ELF-1 (cell line): ENCODE measurements at regions not wholly inside any gene's neighbourhood (a gene's known extent, or its start where the extent isn't known, plus 50 kb on each side); places are given as distances from the start of the nearest gene placed in this dataset.
"Not testable (repeated sequence)": the region's sequence is repeated elsewhere in the genome, so short reads cannot be mapped to it uniquely, and the experiment has no call there.

Experiments used
- DNase-seq: peaks from one replicate; pipeline ENCODE4 v3.0.0-alpha.2; 2016; ENCODE audit warnings: low read depth, low spot score

- DNase-seq: no peak
These were observed 203.5 kb downstream of the DMRTA1 start for GRCh38 chr9:22650145-22650544.

DNA sequence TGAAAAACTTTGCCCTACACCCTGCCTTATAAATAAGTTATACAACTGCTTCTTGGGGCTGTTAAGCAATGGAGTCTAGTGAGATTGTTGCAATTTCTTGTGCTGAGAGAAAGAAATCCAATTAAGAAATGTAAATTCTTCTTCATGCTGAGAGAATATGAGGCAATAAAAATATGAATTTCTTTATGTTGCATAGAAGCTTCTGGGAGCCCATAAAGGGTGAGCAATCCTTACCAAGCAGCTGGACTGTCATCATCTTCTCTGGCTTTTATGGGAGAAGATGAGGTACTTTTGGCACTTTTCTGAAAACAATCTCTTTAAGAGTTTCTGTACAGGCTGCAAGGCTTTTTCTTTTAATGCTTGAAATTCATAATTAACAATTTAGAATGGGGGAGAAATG lies 204.3 kb downstream of the DMRTA1 start:
- no peak for DNase-seq

DNA sequence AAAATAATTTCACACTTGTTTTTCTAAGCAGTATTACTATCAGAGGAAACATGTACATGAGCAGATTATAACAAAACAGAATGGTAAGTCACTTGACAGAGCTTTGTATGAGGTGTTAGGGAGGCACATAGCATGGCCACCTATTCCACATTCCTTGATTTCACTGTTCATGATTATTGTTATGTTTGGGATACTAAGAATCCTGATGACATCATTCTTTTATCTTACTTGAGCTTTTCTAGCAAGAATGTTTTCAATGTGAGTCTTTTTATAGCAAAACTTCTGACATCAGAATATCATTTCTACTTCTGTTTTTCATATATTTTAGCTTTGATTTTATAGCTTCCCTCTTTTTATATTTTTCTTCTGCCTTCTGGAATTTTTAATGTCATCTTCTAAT lies 208.2 kb downstream of the DMRTA1 start:
- DNase-seq: no peak

DNA sequence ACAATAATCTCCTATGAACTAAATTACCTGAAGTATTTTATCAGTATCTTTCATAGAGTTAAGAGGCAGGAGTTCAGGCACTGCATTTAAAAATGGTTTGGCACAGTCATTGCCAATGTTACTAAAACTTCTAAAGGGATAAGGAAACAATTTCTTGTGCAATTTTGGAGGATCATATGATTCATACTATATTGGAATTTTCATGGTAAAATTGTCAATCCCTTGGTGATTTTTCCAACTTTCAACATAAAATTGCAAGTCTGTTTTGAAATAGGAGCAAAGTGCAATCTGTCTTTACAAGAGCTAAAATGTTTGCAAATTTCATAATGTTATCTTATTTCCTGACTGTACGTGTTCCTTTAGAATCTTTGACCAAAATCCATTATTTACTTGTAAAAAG lies 211.1 kb downstream of the DMRTA1 start:
- DNase-seq: no peak

- not testable (repeated sequence) for DNase-seq
These were observed 211.9 kb downstream of the DMRTA1 start for GRCh38 chr9:22658484-22658883.

- no peak for DNase-seq
These were observed 235.9 kb downstream of the DMRTA1 start for GRCh38 chr9:22682536-22682935.

GRCh38 chr9:22682961-22683699 lies 236.5 kb downstream of the DMRTA1 start:
- DNase-seq: no peak

DNA sequence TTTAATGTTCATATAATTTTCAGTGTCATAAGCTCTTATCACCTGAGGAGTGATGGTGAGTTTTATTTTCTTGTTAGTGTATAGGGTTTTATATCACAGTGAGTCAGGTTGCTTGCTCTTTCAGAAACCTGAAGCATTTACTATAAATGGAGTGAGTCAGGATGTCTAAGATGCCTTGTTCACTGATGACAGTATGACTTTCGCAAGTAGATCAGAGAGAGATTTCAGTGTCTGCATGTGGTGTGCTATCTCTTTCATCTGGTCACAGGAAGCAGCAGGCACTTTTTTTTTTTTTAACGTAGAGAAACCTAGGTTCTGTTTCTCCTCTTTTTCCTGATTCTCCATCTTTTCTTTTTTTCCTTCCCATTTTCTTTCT lies 237.1 kb downstream of the DMRTA1 start:
- no peak for DNase-seq

- no peak for DNase-seq
These were observed 246.5 kb downstream of the DMRTA1 start for GRCh38 chr9:22693156-22693555.

DNA sequence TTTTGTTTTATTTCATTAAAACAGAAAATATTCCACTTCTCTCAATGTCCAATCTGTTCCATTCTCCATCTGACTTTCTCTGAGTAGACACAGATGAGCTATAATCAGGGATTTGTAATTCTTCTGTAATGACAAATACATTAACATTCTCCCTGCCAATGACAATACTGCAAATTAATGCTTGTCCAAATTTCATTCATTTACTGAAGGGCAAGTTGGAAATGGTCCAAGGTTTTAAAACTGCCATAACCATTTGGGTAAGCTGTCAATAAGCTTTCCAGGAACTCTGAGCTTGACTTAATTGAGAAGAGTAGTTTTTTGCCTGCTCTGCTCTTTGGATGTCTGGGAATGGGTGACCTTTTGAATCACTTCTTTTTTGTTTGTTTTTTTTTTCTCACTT lies 253.5 kb downstream of the DMRTA1 start:
- DNase-seq: no peak

GRCh38 chr9:22718653-22719052 lies 272.0 kb downstream of the DMRTA1 start:
- no peak for DNase-seq

DNA sequence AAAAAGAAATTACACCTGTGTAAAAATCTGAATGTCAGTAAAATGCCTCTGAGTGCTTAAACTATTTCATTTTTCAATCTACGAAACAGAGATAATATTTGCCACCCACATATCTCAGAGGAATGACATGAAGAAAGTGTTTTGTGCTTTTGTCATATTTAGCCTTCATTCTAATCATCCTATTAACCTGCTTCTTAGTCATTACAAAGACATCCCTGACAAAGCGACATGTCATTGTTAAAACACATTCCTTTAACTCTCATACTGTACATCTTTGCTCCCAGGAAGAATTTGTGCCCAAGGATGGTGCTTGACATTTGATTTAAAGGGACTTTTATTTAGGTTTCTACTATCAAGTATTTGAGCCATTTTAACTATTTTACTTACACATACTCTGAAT lies 275.9 kb downstream of the DMRTA1 start:
- no peak for DNase-seq

DNA sequence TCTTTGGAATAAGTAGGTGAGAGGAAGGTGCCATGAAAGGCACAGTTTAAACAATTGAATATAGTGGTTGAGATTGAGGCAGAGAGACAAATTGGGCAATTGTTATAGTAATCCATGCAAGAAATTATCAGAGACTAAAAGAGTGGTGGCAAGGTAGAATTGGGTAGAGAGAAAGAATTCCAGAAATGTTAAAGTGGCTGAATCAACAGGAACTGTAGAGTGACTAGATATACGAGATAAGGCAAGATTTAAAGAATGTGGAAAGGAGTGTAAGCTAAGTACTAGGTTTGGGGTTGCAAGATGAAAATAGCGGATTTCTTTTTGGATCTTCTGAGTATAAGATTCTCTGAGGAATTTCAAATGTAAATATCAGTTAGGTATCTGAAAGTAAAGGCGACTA lies 285.2 kb downstream of the DMRTA1 start:
- no peak for DNase-seq

- no peak for DNase-seq
These were observed 293.1 kb downstream of the DMRTA1 start for GRCh38 chr9:22739712-22740111.

- DNase-seq: no peak
These were observed 294.2 kb downstream of the DMRTA1 start for GRCh38 chr9:22740781-22741180.

- no peak for DNase-seq
These were observed 295.8 kb downstream of the DMRTA1 start for GRCh38 chr9:22742401-22742800.

GRCh38 chr9:22773501-22774220 lies 327.0 kb downstream of the DMRTA1 start:
- no peak for DNase-seq

- no peak for DNase-seq
These were observed 343.7 kb downstream of the DMRTA1 start for GRCh38 chr9:22790329-22790728.

- no peak for DNase-seq
These were observed 362.3 kb downstream of the DMRTA1 start for GRCh38 chr9:22808876-22809275.

DNA sequence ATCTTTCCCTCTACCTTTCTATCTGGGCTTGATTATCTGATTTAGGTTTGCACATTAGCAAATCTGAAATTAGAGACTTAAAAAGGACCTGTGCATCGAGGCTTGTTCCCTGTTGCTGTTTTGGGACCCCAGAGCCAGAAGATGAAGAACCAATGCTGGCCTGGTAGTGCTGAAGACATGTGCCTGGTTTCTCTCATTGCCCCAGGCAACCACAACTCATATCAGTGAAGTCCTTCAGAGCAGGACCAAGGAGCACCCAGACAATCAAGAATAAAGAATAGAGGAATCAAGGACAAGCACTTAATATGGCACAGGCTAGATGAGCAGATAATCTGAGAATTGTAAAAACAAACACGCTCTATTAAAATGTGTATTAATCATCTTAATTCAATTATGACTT lies 362.7 kb downstream of the DMRTA1 start:
- no peak for DNase-seq

DNA sequence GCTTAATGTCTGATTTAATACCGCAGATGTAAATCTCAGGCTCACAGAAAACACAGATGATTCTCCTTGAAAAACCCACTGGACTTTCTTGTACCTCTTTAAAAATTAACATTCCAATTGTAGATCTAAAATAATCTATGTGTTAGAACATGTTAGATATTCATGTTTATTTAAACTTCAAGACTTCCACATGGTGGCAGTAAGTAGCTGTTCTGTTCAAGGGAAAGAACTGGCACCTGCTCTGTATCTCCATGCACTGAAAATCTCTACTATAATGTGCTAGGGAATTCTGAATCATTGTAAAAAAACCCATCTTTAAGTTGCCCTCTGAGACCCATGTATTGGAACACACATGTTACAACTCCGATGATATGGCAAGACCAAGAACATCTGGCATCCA lies 366.9 kb downstream of the DMRTA1 start:
- DNase-seq: no peak

DNA sequence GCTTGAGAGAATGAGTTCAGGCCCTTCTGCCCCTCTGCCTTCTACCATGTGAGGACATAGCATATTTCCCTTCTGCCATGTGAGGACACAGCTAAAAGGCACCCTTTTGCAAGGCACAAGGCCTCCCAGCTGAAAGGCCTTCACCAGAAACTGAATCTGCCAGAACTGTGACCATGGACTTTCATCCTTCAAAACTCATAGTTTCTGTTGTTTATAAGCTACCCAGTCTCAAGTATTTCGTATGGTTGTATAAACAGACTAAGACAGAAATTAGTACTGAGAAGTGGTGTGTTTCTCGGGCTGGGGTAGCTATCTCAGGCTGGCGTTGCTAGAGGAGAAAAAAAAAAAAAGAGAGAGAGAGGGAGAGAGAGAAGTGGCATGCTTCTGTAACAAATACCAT lies 368.6 kb downstream of the DMRTA1 start:
- DNase-seq: no peak

DNA sequence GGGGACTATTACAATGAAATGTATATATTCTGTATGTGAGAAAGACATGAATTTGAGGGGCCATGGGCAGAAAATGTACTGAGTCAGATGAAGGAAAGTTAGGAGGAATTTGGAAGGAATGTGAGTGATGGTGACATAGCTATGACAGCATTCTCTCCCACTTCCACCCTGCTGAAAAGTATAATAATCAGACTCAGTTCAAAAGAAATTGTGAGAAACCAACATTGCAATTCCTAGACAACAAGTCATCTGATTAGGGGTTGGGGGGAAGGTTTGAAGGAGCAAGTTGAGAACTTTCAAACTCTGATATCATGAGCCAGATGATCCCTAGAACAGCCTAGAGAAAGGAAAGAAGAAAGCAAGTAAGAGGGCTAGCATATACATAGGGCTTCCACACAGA lies 370.6 kb downstream of the DMRTA1 start:
- no peak for DNase-seq
